Chondrocyte (in vitro differentiated cells): ENCODE measurements at regions not wholly inside any gene's neighbourhood (a gene's known extent, or its start where the extent isn't known, plus 50 kb on each side); places are given as distances from the start of the nearest gene placed in this dataset.

Experiments
- DNase-seq: peaks from one replicate; pipeline ENCODE4 v3.0.0; 2021; ENCODE audit warnings: mixed read lengths, low spot score
- H3K27ac Mint-ChIP-seq: one replicate; pipeline ENCODE4 v1.8.0; 2021; ENCODE audit warnings: mild to moderate bottlenecking, moderate library complexity, mixed read lengths; ENCODE audit not compliant: unreplicated experiment
- H3K27me3 Mint-ChIP-seq: 2 replicates; pipeline ENCODE4 v1.8.0; 2021; ENCODE audit warnings: low read depth, mixed read lengths
- H3K36me3 Mint-ChIP-seq: 2 replicates; pipeline ENCODE4 v1.8.0; 2021; ENCODE audit warnings: low read depth, mixed read lengths
- H3K4me1 Mint-ChIP-seq: 2 replicates; pipeline ENCODE4 v1.8.0; 2021; ENCODE audit warnings: low read depth, mild to moderate bottlenecking, mixed read lengths
- H3K4me3 Mint-ChIP-seq: one replicate; pipeline ENCODE4 v1.8.0; 2021; ENCODE audit warnings: mild to moderate bottlenecking, moderate library complexity, mixed read lengths; ENCODE audit not compliant: unreplicated experiment
- H3K9me3 Mint-ChIP-seq: 2 replicates; pipeline ENCODE4 v1.8.0; 2021; ENCODE audit warnings: low read depth, mixed read lengths
- CTCF ChIP-seq: fragments of 200-600 bp; sonication (generic); IDR thresholded peaks from 2 replicates; pipeline ENCODE4 v1.5.0; 2021; ENCODE audit warnings: antibody characterized with exemption, mild to moderate bottlenecking, moderate library complexity

- H3K4me1 Mint-ChIP-seq: peaks cover 9% of the 10 kb centered on the region
- peaks cover 8% of the 10 kb centered on the region for H3K9me3 Mint-ChIP-seq
- H3K36me3 Mint-ChIP-seq: no peaks in the 10 kb centered on the region
- H3K27ac Mint-ChIP-seq: no peak overlapping the region
- no peak for DNase-seq
- no peaks in the 10 kb centered on the region for H3K27me3 Mint-ChIP-seq
- TF ChIP-seq CTCF: no peak
- H3K4me3 Mint-ChIP-seq: no peak overlapping the region
Observed at GRCh38 chr4:34619531-34620162, 1624.7 kb downstream of the ARAP2 start.

- Mint-ChIP-seq H3K4me1 (peaks cover 4% of the 10 kb centered on the region), H3K4me3 (no peak overlapping the region), H3K9me3 (peaks cover 21% of the 10 kb centered on the region), H3K27me3 (no peaks in the 10 kb centered on the region), H3K27ac (no peak overlapping the region), H3K36me3 (peaks cover 8% of the 10 kb centered on the region)
- DNase-seq: no peak
- TF ChIP-seq CTCF: no peak
Observed at GRCh38 chr4:34628471-34628870, 1615.8 kb downstream of the ARAP2 start.

GRCh38 chr4:34629451-34629850 lies 1614.9 kb downstream of the ARAP2 start:
- peaks cover 20% of the 10 kb centered on the region for H3K9me3 Mint-ChIP-seq
- peaks cover 4% of the 10 kb centered on the region for H3K4me1 Mint-ChIP-seq
- H3K27me3 Mint-ChIP-seq: no peaks in the 10 kb centered on the region
- H3K27ac Mint-ChIP-seq: no peak overlapping the region
- no peak for TF ChIP-seq CTCF
- no peak overlapping the region for H3K4me3 Mint-ChIP-seq
- peaks cover 8% of the 10 kb centered on the region for H3K36me3 Mint-ChIP-seq
- DNase-seq: no peak

- Mint-ChIP-seq H3K36me3 (peaks cover 5% of the 10 kb centered on the region), H3K4me1 (peaks cover 17% of the 10 kb centered on the region), H3K4me3 (no peak overlapping the region), H3K27ac (no peak overlapping the region), H3K27me3 (no peaks in the 10 kb centered on the region), H3K9me3 (peaks cover 20% of the 10 kb centered on the region)
- no peak for TF ChIP-seq CTCF
- DNase-seq: no peak
Observed at GRCh38 chr4:34633241-34633640, 1611.1 kb downstream of the ARAP2 start.

- Mint-ChIP-seq H3K27ac (no peak overlapping the region), H3K27me3 (no peaks in the 10 kb centered on the region), H3K4me1 (peaks cover 17% of the 10 kb centered on the region), H3K4me3 (no peak overlapping the region), H3K9me3 (peaks cover 27% of the 10 kb centered on the region), H3K36me3 (peaks cover 5% of the 10 kb centered on the region)
- no peak for TF ChIP-seq CTCF
- DNase-seq: no peak
Observed at GRCh38 chr4:34636623-34637022, 1607.7 kb downstream of the ARAP2 start.
